CD14-positive monocyte (primary cell): ENCODE measurements at regions not wholly inside any gene's neighbourhood (a gene's known extent, or its start where the extent isn't known, plus 50 kb on each side); places are given as distances from the start of the nearest gene placed in this dataset.

Source experiments
- DNase-seq, 3 donors: peaks; one replicate each; pipeline ENCODE4 v3.0.0-alpha.2; 2011 to 2022
- H2AFZ ChIP-seq: 2 replicates; pipeline ENCODE4 v1.6.0; 2012; ENCODE audit warnings: mild to moderate bottlenecking, low read depth, low read length, inconsistent platforms; ENCODE audit not compliant: insufficient read depth, poor library complexity, severe bottlenecking
- H3K27ac ChIP-seq, 2 donors: 1 replicate in 1 of 2; 2 replicates in 1 of 2; pipeline ENCODE4 v1.5.1; 2012 to 2013; ENCODE audit warnings: low read length in 2 of 2, control low read depth in 1 of 2, inconsistent platforms in 1 of 2, low read depth in 1 of 2, mild to moderate bottlenecking in 1 of 2
- H3K27me3 ChIP-seq, 2 donors: one replicate each; pipeline versions ENCODE4 v1.6.0 to v1.6.1; 2011 to 2013; ENCODE audit warnings: low read length in 2 of 2; ENCODE audit not compliant: control insufficient read depth in 2 of 2, insufficient read depth in 2 of 2
- H3K36me3 ChIP-seq, 2 donors: replicated peaks in 1 of 2; 1 replicate in 1 of 2; 2 replicates in 1 of 2; pipeline versions ENCODE4 v1.5.1 to v1.6.1; 2012 to 2013; ENCODE audit warnings: low read length in 2 of 2, control low read depth in 1 of 2, inconsistent platforms in 1 of 2, mild to moderate bottlenecking in 1 of 2; ENCODE audit not compliant: insufficient read depth in 2 of 2, control insufficient read depth in 1 of 2
- H3K4me1 ChIP-seq, 2 donors: 1 replicate in 1 of 2; 2 replicates in 1 of 2; pipeline versions ENCODE4 v1.5.1 to v1.6.1; 2012 to 2013; ENCODE audit warnings: low read length in 2 of 2, control low read depth in 1 of 2, inconsistent platforms in 1 of 2, mild to moderate bottlenecking in 1 of 2, moderate library complexity in 1 of 2; ENCODE audit not compliant: insufficient read depth in 2 of 2, control insufficient read depth in 1 of 2
- H3K4me2 ChIP-seq: replicated peaks from 2 replicates; pipeline ENCODE3; 2012; ENCODE audit warnings: low read length, moderate library complexity, mild to moderate bottlenecking; ENCODE audit not compliant: poor library complexity, severe bottlenecking; ENCODE audit errors: extremely low read depth
- H3K4me3 ChIP-seq, 3 experiments: fragments of 200-600 bp in 1 of 3; sonication (generic) in 1 of 3; replicated peaks in 1 of 3; 1 replicate in 2 of 3; 2 replicates in 1 of 3; pipeline ENCODE4 v1.5.1; 2011 to 2013; ENCODE audit warnings: low read length in 3 of 3, mild to moderate bottlenecking in 3 of 3, control low read depth in 2 of 3, low read depth in 2 of 3, inconsistent platforms in 1 of 3, moderate library complexity in 1 of 3
- H3K79me2 ChIP-seq: 2 replicates; pipeline ENCODE4 v1.6.0; 2012; ENCODE audit warnings: mild to moderate bottlenecking, control low read depth, inconsistent platforms, low read length, moderate library complexity; ENCODE audit not compliant: insufficient read depth
- H3K9ac ChIP-seq: 2 replicates; pipeline ENCODE4 v1.6.0; 2017; ENCODE audit warnings: low read length, mild to moderate bottlenecking; ENCODE audit not compliant: insufficient read depth, poor library complexity, severe bottlenecking
- H3K9me3 ChIP-seq, 2 donors: replicated peaks in 1 of 2; 1 replicate in 1 of 2; 2 replicates in 1 of 2; pipeline versions ENCODE4 v1.5.1 to v1.6.1; 2012 to 2013; ENCODE audit warnings: low read length in 2 of 2, control low read depth in 1 of 2; ENCODE audit not compliant: control insufficient read depth in 1 of 2, insufficient read depth in 1 of 2
- H4K20me1 ChIP-seq: 2 replicates; pipeline ENCODE4 v1.6.0; 2012; ENCODE audit warnings: mild to moderate bottlenecking, low read length, control low read depth, moderate library complexity; ENCODE audit not compliant: insufficient read depth
- H3K27ac Mint-ChIP-seq, 7 donors: one replicate each; pipeline ENCODE4 v1.8.0; 2020; ENCODE audit warnings: mild to moderate bottlenecking in 7 of 7, mixed read lengths in 7 of 7, moderate library complexity in 6 of 7, inconsistent platforms in 2 of 7
- H3K27me3 Mint-ChIP-seq, 3 donors: one replicate each; pipeline ENCODE4 v1.8.0; 2021 to 2022; ENCODE audit warnings: low read depth in 3 of 3, mild to moderate bottlenecking in 3 of 3, mixed read lengths in 3 of 3, moderate library complexity in 3 of 3, inconsistent platforms in 1 of 3
- H3K36me3 Mint-ChIP-seq, 2 donors: one replicate each; pipeline ENCODE4 v1.8.0; 2020; ENCODE audit warnings: mixed read lengths in 2 of 2, inconsistent platforms in 1 of 2, mild to moderate bottlenecking in 1 of 2
- H3K4me1 Mint-ChIP-seq: one replicate; pipeline ENCODE4 v1.8.0; 2020; ENCODE audit warnings: mild to moderate bottlenecking, mixed read lengths
- H3K4me3 Mint-ChIP-seq, 2 donors: one replicate each; pipeline ENCODE4 v1.8.0; 2020; ENCODE audit warnings: mild to moderate bottlenecking in 2 of 2, mixed read lengths in 2 of 2, moderate library complexity in 1 of 2
- H3K9me3 Mint-ChIP-seq, 7 donors: one replicate each; pipeline ENCODE4 v1.8.0; 2020 to 2022; ENCODE audit warnings: mixed read lengths in 7 of 7, mild to moderate bottlenecking in 6 of 7, moderate library complexity in 6 of 7, inconsistent platforms in 2 of 7
- WGBS: methylation state at CpG from one replicate; pipeline ENCODE4 v1.1.5; 2013; ENCODE audit warnings: missing lambda C conversion rate; ENCODE audit not compliant: insufficient coverage; 5-methylcytosine and 5-hydroxymethylcytosine counted together
- intact Hi-C, 2 donors: fragments of 100-400 bp; cut with micrococcal nuclease; formaldehyde crosslinking; loops; one replicate each; pipeline versions ENCODE4 v1.15.0 to v1.15.1; 2023
- TF ChIP-seq, protein P1 (sequence below): fragments of 200-600 bp; IDR thresholded peaks from one replicate; pipeline ENCODE4 v1.8.0; 2022; ENCODE audit warnings: antibody characterized with exemption, mild to moderate bottlenecking

DNA sequence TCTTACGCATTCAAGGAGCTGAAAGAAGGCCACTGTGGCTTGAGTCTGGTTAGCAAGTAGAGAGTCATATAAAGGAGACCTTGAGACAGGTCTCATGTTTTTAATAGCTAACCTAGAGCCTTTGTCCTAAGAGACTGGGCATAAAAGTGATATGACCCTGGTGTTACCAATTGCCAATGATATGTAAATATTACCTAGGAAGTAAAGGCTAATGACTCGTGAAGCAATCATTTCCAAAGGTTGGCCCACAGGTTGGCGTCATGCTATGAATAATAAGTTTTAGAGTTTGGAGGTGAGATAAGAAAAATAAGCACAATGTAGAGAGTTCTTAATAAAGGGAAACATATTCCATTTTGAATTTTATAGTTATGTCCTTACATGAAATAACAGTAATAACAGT lies 116.6 kb upstream of the PLEKHA5 start:
- H3K4me2 ChIP-seq = no peak overlapping the region
- Mint-ChIP-seq H3K27me3 (peaks cover 0 to 3% (median 0%) of the 10 kb centered on the region in 3 donors), H3K4me1 (no peaks in the 10 kb centered on the region), H3K27ac (no peak overlapping the region), H3K36me3 (no peaks in the 10 kb centered on the region), H3K4me3 (no peak overlapping the region), H3K9me3 (peaks cover 2 to 8% (median 5%) of the 10 kb centered on the region in 7 donors)
- H4K20me1 ChIP-seq = no peaks in the 10 kb centered on the region
- no peak overlapping the region for H3K27ac ChIP-seq
- DNase-seq = no peak
- H3K79me2 ChIP-seq = no peaks in the 10 kb centered on the region
- H3K36me3 ChIP-seq = no peaks in the 10 kb centered on the region
- H3K9ac ChIP-seq = no peak overlapping the region
- H3K9me3 ChIP-seq = peaks cover 0 to 9% of the 10 kb centered on the region in 2 donors
- intact Hi-C loops = no loop called here
- H3K27me3 ChIP-seq = no peaks in the 10 kb centered on the region
- H3K4me3 ChIP-seq = no peak overlapping the region
- TF ChIP-seq, protein P1, sequence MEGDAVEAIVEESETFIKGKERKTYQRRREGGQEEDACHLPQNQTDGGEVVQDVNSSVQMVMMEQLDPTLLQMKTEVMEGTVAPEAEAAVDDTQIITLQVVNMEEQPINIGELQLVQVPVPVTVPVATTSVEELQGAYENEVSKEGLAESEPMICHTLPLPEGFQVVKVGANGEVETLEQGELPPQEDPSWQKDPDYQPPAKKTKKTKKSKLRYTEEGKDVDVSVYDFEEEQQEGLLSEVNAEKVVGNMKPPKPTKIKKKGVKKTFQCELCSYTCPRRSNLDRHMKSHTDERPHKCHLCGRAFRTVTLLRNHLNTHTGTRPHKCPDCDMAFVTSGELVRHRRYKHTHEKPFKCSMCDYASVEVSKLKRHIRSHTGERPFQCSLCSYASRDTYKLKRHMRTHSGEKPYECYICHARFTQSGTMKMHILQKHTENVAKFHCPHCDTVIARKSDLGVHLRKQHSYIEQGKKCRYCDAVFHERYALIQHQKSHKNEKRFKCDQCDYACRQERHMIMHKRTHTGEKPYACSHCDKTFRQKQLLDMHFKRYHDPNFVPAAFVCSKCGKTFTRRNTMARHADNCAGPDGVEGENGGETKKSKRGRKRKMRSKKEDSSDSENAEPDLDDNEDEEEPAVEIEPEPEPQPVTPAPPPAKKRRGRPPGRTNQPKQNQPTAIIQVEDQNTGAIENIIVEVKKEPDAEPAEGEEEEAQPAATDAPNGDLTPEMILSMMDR = no peak
- 100% methylated on average over 1 of the region's 3 CpGs for WGBS
- no peak overlapping the region for H2AFZ ChIP-seq
- H3K4me1 ChIP-seq = no peaks in the 10 kb centered on the region

DNA sequence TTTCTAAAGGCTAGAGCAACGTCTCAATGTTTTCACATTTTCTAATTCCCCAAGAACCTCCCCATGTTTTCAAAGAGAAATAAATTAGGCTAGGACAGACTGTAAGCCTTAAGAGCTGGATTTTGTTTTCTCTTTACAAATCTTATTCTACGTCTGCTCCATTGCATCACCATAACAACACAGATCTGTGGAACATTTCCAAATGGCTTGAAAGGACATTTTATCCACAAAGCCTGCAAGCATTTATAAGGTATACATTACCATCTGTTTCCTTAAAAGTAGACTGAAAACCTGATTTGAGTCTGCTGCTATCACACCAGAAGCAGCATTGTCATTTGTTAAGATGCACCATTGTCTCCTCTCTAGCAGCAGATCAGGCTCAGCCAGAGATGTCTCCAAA lies 115.3 kb upstream of the PLEKHA5 start:
- H3K9me3 Mint-ChIP-seq = peaks cover 2 to 8% (median 4%) of the 10 kb centered on the region in 7 donors

More for the DNA sequence above, 115.3 kb upstream of the PLEKHA5 start:
- no peak overlapping the region for H3K4me3 Mint-ChIP-seq
- intact Hi-C loops = no loop called here
- no peak overlapping the region for H3K9ac ChIP-seq
- H3K4me3 ChIP-seq = no peak overlapping the region
- H3K9me3 ChIP-seq = peaks cover 0 to 9% of the 10 kb centered on the region in 2 donors
- H3K27ac Mint-ChIP-seq = no peak overlapping the region
- no peaks in the 10 kb centered on the region for H4K20me1 ChIP-seq
- H2AFZ ChIP-seq = no peak overlapping the region
- no peaks in the 10 kb centered on the region for H3K4me1 ChIP-seq
- no peaks in the 10 kb centered on the region for H3K4me1 Mint-ChIP-seq
- no peaks in the 10 kb centered on the region for H3K79me2 ChIP-seq
- DNase-seq = no peak
- H3K36me3 ChIP-seq = no peaks in the 10 kb centered on the region
- peaks cover 0 to 3% (median 0%) of the 10 kb centered on the region in 3 donors for H3K27me3 Mint-ChIP-seq
- H3K27me3 ChIP-seq = no peaks in the 10 kb centered on the region
- no peaks in the 10 kb centered on the region for H3K36me3 Mint-ChIP-seq
- TF ChIP-seq, protein P1 = no peak
- H3K4me2 ChIP-seq = no peak overlapping the region
- H3K27ac ChIP-seq = no peak overlapping the region
- WGBS = no CpG with 5 or more reads among the region's 2 CpGs
